NOMO-1 treated with dmso at 0.1 percent for 144 hours (cell line): ENCODE measurements at regions not wholly inside any gene's neighbourhood (a gene's known extent, or its start where the extent isn't known, plus 50 kb on each side); places are given as distances from the start of the nearest gene placed in this dataset.

ENCODE experiments used
- DNase-seq: peaks from one replicate; lab custom pipeline; 2025; ENCODE audit not compliant: unreplicated experiment; lab: John Stamatoyannopoulos, UW

DNA sequence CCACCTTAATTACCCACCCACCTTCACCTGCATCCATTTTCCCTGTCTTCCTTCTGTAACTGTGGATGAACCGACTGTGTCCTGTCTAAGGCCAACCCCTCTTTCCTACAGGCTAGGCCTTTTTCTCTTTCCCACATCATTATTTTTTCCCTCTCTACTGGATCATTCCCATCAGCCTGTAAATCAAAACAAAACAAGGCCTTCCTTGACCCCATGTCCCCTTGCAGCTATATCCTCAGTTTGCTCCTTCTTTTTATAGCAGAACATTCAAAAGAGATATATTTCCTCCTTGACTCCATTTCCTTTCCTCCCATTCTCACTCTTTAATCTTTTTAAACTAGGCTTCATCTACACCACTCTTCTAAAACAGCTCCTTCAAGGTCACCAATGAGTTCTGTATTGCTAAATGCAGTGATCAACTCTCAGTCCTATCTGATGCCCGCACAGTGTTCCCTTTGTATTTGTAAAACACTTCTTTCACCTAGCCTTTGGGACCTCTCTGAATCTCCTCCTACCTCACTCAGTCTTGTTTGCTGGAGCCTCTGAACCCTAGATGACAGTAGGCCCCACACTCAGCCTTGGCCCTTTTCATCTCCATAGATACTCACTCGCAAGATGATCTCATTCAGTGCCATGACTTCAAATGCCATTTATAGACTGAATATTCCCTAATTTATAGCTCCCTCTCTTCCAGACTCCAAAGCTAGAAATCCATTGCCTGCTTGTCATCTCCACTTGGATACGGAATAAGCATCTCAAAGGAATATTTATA, 55.7 kb downstream of the CXCR4 start:
- no peak for DNase-seq

DNA sequence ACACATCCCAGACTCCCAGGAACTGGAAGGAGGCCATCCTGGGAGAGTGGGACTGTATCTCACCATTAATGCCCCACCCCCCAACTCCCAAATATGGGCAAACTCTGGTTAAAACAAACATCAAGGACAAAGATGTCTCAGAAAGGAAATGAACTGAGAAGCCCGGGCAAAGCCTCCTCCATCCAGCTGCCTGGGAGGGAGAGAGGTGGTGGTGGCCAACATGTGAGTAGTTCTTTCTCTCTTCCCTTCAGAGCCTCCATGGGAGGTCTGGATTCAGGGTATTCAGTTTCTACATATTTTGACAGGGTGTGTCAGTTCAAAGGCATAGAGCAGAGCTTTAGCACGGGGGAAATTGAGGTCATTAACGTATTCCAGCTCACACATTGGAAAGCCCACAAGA, 57.5 kb downstream of the CXCR4 start:
- DNase-seq: no peak

DNA sequence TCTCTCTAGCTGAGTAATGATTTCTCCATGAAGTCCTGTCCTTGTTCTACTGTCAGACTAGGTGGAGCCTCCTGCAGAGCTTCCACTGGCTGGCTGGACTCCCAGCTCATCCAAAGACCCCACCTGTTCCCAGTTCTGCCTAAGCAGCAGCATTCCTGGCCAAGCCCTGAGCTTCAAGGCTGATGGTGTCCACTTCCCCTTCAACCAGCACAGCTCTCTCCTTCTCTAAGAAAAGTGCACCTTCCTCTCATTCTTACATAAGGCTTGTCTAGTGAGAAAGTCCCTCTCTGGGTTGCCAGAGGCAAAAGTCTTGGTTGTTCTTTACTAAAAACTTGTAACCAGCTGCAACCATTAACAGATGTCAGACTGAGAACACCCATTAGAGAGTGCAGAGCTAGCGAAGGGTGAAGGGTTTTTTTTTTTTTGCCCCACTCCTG, 58.9 kb downstream of the CXCR4 start:
- DNase-seq: no peak

DNA sequence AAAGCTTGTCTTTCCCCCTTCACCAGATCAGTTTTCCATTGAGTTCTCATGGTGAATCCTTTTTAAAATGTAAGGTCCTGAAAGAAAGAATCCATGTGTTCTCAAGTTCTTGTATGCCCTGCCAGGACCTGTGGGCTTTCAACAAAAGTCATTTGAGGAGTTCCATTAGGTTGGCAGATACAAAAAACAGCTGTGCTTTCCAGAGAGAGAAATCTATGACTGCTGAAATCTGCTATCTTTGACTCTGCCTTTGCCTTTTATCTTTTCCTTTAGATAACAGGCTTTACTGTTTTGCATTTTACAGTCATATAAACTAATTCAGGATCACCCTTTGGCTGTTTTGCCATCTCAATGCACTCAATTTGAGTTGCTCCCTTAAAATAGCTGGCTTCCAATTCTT, 59.7 kb downstream of the CXCR4 start:
- DNase-seq: no peak

DNA sequence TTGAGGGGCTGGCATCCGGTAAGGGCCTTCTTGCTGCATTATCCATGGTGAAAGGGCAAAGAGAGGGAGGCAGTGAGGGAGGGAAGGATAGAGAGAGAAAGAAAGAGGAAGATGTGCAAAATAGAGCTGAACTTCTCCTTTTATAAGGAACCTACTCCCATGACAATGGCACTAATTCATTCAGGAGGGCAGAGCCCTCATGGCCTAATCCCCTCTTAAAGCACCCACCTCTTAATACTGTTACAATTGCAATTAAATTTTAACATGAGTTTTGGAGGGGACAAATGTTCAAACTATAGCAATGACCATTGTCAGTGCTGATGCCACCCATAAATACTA, 60.2 kb downstream of the CXCR4 start:
- peak; percentile 65 for DNase-seq

DNA sequence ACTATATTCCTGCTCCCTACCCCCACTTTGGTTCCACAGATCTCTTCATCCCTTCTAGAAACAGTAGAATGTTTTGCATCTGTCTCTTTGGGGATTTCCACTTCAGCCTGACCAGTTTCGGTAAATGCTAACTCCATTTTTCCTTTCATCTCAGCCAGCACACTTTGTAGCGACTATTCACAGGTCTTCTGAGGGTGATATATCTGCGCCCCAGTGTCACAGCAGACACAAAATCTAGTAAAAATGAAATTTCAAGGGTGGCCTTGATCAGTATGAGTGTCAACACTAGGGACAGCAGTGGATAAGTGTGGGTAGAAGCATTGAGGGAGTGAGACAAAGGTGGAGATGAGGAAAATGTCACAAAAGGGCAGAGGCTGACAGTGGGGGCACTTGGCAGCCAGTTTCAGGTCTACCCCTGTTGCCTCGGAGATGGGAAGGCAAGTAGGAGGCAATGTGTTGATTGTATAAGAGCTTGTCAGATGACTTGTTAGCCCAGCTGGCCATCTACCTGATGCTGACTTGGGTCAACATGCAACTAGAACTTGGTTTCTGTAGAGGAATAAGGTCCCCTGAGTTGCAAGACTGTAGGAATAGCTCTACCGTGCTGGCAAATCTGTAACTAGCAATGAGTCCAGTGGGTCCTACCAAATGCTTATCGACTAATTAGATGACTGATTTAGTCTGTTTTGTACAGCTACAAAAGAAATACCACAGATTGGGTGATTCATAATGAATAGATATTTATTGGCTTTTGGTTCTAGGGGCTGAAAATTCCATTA, 60.7 kb downstream of the CXCR4 start:
- no peak for DNase-seq

DNA sequence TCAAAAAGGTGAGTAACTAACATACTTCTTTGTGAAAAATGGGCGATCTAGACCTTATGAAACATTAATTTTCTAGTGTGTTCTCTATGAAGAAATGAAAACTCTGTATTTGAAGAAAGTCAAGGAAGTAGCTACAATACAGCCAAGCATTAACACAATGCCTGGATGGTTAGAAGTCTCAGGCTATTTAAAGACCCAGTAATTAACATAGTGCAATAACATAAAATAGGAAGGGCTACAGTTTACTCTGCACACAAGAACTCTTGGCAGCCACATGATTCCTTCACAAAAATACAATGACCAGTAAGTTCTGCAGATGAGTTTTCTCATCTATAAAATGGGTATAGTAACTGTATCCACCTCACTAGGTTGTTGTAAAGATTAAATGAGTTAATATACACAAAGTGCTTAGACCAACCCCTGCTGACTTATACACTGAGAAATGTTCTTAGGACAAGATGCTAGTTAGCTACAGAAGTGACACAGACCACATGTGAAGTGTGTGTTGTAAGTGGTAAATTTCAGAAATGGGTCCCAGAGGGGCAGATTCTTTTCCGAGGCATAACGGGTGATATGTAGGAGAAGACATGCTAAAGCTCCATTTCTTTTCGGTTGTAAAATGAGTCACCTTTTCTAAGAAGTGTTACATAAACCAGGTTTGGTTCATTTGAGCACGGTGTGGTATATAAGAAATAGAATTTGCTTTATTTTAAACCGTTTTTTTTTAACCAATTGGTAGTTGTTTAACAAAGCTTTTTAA, 61.8 kb downstream of the CXCR4 start:
- peak; percentile 5 for DNase-seq

DNA sequence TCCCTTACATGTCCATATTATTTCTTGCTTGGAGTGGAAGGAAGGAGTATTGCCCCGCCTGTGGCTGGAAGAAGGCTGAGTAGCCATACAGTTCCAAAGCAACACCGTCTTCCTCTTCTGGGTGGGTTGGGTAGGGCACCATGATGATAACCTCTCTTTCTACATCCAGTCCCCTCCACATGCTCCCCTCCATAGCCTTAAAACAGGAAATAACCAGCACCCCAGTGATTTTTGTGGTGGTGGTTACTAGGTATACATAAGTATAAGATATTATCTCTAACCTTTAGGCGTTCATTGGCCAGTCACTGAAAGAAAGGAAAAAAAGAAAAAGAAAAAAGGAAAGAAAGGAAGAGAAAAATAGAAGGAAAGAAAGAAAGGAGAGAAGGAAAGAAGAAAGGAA, 63.1 kb downstream of the CXCR4 start:
- no peak for DNase-seq

DNA sequence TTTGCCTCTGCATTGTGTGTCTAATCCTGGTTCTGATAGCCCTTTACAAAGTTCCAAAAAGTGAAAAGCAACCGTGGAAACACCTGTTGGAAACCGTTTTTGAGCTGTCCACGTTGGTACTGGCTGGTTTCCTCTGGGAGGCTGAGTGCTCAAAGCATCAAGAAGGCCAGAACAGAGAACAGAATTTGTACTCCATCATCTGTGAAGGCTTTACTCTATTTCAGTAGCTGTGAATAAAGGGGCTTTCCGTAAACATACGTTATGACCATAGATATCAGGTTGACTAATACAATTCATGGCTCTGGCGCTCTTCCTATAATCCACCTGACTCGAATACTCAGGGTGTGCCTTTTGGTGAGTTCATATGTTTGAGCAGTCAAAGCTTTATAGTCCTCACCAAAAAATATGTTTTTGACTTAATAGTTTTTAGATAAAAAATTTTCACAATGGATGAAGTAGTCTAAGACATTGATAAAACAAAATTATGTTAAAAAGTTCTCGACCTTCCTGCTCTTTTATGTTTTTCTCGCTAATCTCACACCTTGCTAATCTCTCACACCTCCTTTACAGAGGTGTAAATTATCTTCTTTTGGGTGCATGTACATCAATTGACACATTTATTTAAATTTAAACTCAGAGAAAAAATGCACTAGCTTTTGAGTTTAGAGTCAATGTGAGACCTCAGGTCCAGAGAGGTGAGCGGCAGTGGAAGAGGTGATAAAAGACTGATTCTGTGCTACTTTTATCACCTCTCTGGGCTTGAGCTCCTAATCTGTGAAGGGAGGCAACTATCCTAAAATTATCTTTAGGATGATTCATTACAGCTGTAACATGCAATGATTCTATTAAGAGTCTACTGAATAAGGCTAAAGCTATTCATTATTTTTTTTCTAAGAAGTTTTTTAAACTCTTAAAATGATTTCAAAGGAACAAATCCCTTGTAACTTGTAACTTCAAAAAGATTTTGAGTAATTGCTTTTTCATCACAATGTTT, 65.3 kb downstream of the CXCR4 start:
- DNase-seq: no peak

DNA sequence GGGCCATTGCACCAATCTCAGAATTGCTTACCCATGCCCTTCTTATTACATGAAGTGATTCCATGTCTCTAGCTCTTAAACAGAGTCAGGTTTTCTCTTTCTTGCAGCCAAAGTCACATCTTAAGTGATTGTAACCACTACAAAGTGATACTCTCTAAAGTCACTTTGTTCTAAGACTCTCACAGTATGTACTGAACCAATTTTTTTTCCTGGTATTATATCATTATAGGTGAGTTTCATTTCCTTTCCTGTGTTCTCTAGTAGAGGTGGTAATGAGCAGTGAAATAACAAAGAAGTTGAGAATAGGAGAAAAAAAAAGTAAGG, 66.3 kb upstream of the DARS1 start:
- no peak for DNase-seq

DNA sequence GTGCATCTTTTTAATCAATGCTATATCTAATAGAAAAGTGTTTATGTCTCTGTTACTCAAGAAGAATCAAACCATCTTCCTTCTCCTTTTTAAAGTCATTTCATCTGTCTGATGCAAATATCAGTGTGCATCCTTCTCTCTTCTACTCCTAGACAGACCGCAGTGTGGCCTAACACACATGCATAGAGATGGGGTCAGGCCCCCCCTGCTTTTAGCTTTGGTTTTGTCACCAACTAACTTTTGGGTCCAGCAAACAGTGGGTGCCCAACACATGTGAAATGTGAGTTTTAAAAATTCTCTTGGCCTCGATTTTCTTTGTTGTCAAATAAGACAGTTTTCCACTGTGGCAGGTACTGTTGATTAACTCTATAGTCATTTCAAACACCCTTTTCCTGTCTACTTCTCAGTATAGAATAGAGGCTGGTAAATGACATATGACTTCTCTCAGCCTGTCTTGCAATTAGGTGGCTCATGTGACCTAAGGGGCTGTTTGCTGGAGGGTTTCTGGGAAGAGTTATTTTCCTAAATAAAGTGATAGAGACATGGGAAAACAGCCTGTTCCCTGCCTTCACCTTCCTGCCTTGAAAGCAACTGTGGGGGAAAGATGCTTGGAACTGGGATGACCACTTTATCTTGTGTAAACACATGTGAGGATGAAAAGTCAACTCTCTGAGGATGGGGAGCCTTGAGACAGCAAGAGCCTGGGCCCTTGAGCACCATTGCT, 65.7 kb upstream of the DARS1 start:
- DNase-seq: no peak

DNA sequence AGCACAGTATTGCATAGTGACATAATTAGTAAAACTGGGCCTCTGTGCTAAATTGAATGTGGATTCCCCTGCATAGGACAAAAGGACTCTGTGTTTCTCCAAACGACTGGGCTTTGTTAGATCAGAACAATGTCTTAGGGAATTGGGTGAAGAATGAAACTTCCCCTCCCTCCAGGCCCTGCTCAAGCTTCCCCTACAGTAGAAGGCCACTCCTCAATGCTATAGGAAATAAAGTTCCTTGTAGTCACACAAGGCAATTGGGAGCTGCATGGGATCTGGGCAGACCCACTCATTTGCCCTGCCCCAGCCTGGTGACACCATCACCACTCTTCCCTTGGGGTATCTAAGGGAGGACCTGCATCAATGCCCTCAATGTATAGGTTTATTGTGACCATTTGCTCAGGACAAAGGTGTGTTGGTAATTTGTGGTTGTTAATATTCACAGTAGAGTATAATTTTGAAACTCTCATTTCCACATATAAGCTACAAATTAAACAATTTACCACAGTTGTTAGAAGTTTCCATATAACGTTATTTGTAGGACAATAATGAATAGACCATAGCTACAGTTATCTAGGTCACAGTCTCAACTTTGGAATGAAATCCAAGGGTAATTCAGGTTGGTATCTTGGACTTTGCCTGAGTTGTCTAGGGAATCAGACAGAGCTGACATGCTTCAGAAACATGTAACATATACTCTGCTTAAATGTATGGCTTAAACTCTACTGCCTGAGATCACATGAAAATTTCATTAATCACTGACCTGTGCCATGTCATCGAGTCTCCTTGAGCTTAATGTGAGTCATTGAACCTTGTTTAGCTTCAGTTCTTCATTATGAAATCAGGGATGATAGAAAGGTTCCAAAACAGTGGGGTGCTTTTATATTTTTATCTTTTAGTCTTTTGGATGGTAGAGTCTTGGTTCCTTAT, 64.8 kb upstream of the DARS1 start:
- no peak for DNase-seq

DNA sequence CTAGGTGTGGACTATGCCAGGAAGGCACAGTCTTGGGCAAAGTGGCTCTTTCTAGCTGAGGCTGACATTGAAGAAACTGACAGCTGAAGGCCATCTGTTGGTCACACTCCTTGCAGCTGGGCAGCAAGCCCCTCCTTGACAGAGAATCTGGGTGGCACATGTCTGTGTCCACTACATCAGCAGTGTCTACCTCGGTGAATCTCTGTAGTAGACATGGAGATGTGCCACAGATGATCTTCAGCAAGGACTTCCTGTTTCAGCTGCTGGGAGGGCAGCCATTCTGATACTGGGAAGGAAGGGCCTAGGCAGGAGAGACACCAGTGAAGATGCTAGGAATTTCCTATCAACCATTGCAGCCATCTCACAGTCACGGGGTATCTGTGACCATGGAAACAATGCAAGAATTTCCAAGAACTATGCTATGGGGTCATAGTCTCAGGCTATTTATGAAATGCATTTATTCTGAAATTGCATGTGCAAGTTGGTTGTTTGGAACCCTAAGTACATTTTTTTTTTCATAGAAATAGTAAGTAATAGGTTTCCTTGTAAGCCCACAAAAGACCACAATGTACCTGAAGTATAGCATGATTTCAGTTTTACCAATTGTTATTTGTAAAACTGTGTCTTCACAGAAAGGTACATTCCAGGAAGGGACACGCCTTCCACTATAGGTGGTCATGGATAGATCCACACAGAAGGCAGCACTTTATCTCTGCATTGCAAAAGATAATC, 63.8 kb upstream of the DARS1 start:
- no peak for DNase-seq

DNA sequence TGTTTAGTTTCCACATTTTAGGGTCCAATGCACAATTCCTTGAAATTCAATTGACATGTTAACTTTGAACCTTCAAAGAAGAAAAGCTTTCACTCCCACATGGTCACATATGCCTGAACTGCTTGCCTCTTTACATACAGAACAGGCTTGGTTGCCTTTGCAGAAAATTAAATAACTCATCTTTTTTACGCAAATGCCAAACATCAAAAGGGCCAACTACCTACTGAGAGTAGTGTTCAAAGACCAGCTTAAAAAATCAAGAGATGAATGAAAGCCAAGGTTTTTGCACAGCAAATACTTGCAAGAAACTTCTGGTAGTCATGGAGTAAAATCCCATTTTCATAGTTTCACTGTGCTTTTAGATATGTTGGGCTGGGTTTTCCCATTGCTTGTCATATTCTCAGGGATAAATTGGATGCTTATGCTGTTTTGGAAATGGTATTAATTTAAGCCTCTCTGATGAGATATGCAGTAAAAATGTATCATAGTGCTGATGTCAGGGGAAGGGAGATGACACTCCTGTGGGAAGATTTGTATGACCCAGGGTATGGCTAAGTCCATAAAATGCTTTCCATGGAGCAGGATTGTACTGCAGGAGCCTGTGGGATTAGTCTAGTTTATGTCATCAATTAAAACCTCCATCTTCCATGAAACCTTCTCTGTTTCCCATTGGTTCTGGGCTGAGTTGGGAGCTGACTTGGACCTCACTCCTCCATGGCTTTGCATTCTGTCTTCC, 60.6 kb upstream of the DARS1 start:
- no peak for DNase-seq

DNA sequence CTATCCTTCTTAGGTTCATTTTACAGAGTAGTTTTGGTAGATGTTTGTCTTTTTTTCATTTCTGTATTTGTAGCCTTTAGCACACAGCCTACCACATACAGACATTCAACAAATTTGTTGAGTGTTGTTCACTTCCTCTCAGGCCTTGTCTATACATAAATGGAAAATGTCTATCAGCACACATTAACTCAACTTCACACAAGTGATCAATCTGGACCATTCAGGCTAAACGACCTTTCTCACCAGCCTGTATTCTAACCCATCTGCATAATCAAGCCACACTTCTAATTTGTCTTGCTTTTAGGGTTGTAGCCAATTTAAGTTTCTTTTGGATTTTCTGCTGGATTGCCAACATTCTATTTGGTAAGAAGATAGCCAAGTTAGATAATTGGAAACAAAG, 59.9 kb upstream of the DARS1 start:
- no peak for DNase-seq
